ENCODE measurements at regions not wholly inside any gene's neighbourhood (a gene's known extent, or its start where the extent isn't known, plus 50 kb on each side); places are given as distances from the start of the nearest gene placed in this dataset.

DNA sequence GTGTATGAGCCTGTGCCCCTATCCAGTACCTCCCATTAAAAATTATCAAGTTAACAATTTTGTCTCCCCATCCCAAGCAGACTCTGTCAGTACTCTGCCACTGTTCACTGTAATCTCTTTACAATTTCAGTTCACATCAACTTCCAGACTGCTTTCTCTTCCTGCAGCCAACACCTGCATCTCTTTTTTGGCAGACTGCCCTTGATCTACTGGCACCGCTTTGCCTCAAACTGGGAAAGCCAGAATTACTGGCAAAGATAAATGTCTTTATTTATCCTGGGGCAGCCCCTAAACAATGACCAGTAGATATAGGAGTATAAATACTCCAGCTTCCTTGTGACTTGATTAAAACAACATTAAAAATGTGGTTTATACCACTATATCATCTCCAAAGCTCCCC lies 494.1 kb downstream of the ZNF385D start:
- no peaks in the 10 kb centered on the region for H3K4me1 ChIP-seq (ENCODE audit: control insufficient read depth in 1 of 2, insufficient read depth in 2 of 2, low read length in 2 of 2)
- no peak overlapping the region for H2BK120ac ChIP-seq (ENCODE audit: insufficient read depth, low read length, poor library complexity)
- no peak overlapping the region for H3K4me3 ChIP-seq (ENCODE audit: low read depth, low read length)
- no CpG with 5 or more reads among the region's 1 CpG for WGBS (ENCODE audit: extremely low coverage, insufficient coverage, insufficient read length)
- no peak overlapping the region for H3K4me2 ChIP-seq (ENCODE audit: low read length)
- no peaks in the 10 kb centered on the region for H3K79me2 ChIP-seq (ENCODE audit: control insufficient read depth, insufficient read depth, low read length, poor library complexity)
- no peak for DNase-seq
- no peak overlapping the region for H3K23ac ChIP-seq (ENCODE audit: low read length)
- no peak overlapping the region for H3K27ac ChIP-seq (ENCODE audit: low read depth, low read length)
- H3K9ac ChIP-seq (ENCODE audit: low read length), result no peak overlapping the region
- no peak overlapping the region for H2AFZ ChIP-seq (ENCODE audit: insufficient read depth, low read length, poor library complexity)
- no peak overlapping the region for H2BK5ac ChIP-seq (ENCODE audit: low read depth, low read length, poor library complexity)
- no peak overlapping the region for H3K18ac ChIP-seq (ENCODE audit: low read length)
- no peaks in the 10 kb centered on the region for H3K9me3 ChIP-seq (ENCODE audit: insufficient read depth, low read depth, low read length)
- H3K27me3 ChIP-seq (ENCODE audit: insufficient read depth, low read length), result no peaks in the 10 kb centered on the region
- H2BK12ac ChIP-seq (ENCODE audit: low read length), result no peak overlapping the region
- no peak overlapping the region for H4K12ac ChIP-seq (ENCODE audit: low read depth, low read length)
- H3K4ac ChIP-seq (ENCODE audit: low read depth, low read length), result no peak overlapping the region
- H4K8ac ChIP-seq (ENCODE audit: low read depth, low read length), result no peak overlapping the region
- no peaks in the 10 kb centered on the region for H3K79me1 ChIP-seq (ENCODE audit: low read length)
- H3K14ac ChIP-seq (ENCODE audit: low read length), result no peak overlapping the region
- no peak overlapping the region for H2AK5ac ChIP-seq (ENCODE audit: low read length)
- no peaks in the 10 kb centered on the region for H3K36me3 ChIP-seq (ENCODE audit: control insufficient read depth in 1 of 2, insufficient read depth in 2 of 2, low read length in 2 of 2)
- H4K91ac ChIP-seq (ENCODE audit: low read depth, low read length), result no peak overlapping the region

DNA sequence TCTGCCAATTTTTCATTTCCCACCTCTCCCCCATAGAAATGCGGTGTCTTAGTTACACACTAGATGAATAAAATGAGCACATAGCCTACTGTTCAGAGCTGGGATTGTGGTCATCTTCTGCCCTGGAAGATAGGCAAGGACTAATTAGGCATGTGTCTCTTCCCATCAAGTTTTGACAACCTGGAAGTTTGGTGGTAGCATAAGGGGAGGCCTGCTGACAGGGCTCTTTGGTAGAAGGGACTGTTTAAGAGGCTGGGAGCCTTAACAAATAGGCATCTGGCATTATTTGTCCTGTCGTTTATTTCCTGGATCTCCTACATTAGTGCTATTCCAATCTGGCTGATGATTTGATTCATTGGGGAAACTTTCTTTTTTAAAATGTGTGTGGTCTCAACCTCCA lies 512.3 kb downstream of the ZNF385D start:
- no CpG with 5 or more reads among the region's 2 CpGs for WGBS (ENCODE audit: extremely low coverage, insufficient coverage, insufficient read length)
- Histone ChIP-seq H4K8ac (ENCODE audit: low read depth, low read length) (no peak overlapping the region), H2AFZ (ENCODE audit: insufficient read depth, low read length, poor library complexity) (no peak overlapping the region), H3K18ac (ENCODE audit: low read length) (no peak overlapping the region), H2BK5ac (ENCODE audit: low read depth, low read length, poor library complexity) (no peak overlapping the region), H4K12ac (ENCODE audit: low read depth, low read length) (no peak overlapping the region), H3K4me3 (ENCODE audit: low read depth, low read length) (no peak overlapping the region), H3K79me2 (ENCODE audit: control insufficient read depth, insufficient read depth, low read length, poor library complexity) (no peaks in the 10 kb centered on the region), H3K36me3 (ENCODE audit: control insufficient read depth in 1 of 2, insufficient read depth in 2 of 2, low read length in 2 of 2) (no peaks in the 10 kb centered on the region), H3K4ac (ENCODE audit: low read depth, low read length) (no peak overlapping the region), H3K14ac (ENCODE audit: low read length) (no peak overlapping the region), H3K4me1 (ENCODE audit: control insufficient read depth in 1 of 2, insufficient read depth in 2 of 2, low read length in 2 of 2) (no peaks in the 10 kb centered on the region), H3K27ac (ENCODE audit: low read depth, low read length) (no peak overlapping the region), H2AK5ac (ENCODE audit: low read length) (no peak overlapping the region), H2BK12ac (ENCODE audit: low read length) (no peak overlapping the region), H3K9me3 (ENCODE audit: insufficient read depth, low read depth, low read length) (no peaks in the 10 kb centered on the region), H4K91ac (ENCODE audit: low read depth, low read length) (no peak overlapping the region), H3K4me2 (ENCODE audit: low read length) (no peak overlapping the region), H3K27me3 (ENCODE audit: insufficient read depth, low read length) (no peaks in the 10 kb centered on the region), H3K23ac (ENCODE audit: low read length) (no peak overlapping the region), H2BK120ac (ENCODE audit: insufficient read depth, low read length, poor library complexity) (no peak overlapping the region), H3K79me1 (ENCODE audit: low read length) (no peaks in the 10 kb centered on the region), H3K9ac (ENCODE audit: low read length) (no peak overlapping the region)
- no peak for DNase-seq

DNA sequence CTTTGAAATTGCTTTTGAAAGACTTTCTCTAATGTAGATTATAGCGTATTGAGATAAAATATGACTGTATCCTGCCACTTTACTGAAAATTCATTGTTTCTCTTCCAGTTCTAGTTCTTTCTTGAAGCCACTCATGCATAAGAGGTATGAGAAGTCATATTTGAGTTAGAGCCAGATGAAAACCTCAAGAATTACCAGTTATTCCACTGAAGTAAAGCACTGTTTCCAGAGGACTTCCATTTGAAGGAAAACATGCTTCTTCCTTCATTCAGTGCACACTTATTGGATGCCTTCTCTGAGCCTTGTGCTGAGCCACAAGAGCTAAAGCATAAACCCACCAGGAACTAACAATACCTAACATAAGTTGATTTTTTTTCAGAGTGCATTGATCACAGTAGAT lies 513.4 kb downstream of the ZNF385D start:
- H3K18ac ChIP-seq (ENCODE audit: low read length), result no peak overlapping the region
- H3K23ac ChIP-seq (ENCODE audit: low read length), result no peak overlapping the region
- H2AFZ ChIP-seq (ENCODE audit: insufficient read depth, low read length, poor library complexity), result no peak overlapping the region
- H3K9me3 ChIP-seq (ENCODE audit: insufficient read depth, low read depth, low read length), result no peaks in the 10 kb centered on the region
- H3K4me2 ChIP-seq (ENCODE audit: low read length), result no peak overlapping the region
- no peaks in the 10 kb centered on the region for H3K79me2 ChIP-seq (ENCODE audit: control insufficient read depth, insufficient read depth, low read length, poor library complexity)
- no peaks in the 10 kb centered on the region for H3K27me3 ChIP-seq (ENCODE audit: insufficient read depth, low read length)
- H3K14ac ChIP-seq (ENCODE audit: low read length), result no peak overlapping the region
- no peak for DNase-seq
- no peak overlapping the region for H3K4ac ChIP-seq (ENCODE audit: low read depth, low read length)
- H2BK5ac ChIP-seq (ENCODE audit: low read depth, low read length, poor library complexity), result no peak overlapping the region
- H3K27ac ChIP-seq (ENCODE audit: low read depth, low read length), result no peak overlapping the region
- H4K8ac ChIP-seq (ENCODE audit: low read depth, low read length), result no peak overlapping the region
- no peak overlapping the region for H4K12ac ChIP-seq (ENCODE audit: low read depth, low read length)
- no peak overlapping the region for H2BK12ac ChIP-seq (ENCODE audit: low read length)
- no peaks in the 10 kb centered on the region for H3K4me1 ChIP-seq (ENCODE audit: control insufficient read depth in 1 of 2, insufficient read depth in 2 of 2, low read length in 2 of 2)
- WGBS (ENCODE audit: extremely low coverage, insufficient coverage, insufficient read length), result no CpG with 5 or more reads among the region's 1 CpG
- H3K9ac ChIP-seq (ENCODE audit: low read length), result no peak overlapping the region
- H4K91ac ChIP-seq (ENCODE audit: low read depth, low read length), result no peak overlapping the region
- no peak overlapping the region for H2BK120ac ChIP-seq (ENCODE audit: insufficient read depth, low read length, poor library complexity)
- H3K4me3 ChIP-seq (ENCODE audit: low read depth, low read length), result no peak overlapping the region
- no peaks in the 10 kb centered on the region for H3K36me3 ChIP-seq (ENCODE audit: control insufficient read depth in 1 of 2, insufficient read depth in 2 of 2, low read length in 2 of 2)
- no peaks in the 10 kb centered on the region for H3K79me1 ChIP-seq (ENCODE audit: low read length)
- no peak overlapping the region for H2AK5ac ChIP-seq (ENCODE audit: low read length)

DNA sequence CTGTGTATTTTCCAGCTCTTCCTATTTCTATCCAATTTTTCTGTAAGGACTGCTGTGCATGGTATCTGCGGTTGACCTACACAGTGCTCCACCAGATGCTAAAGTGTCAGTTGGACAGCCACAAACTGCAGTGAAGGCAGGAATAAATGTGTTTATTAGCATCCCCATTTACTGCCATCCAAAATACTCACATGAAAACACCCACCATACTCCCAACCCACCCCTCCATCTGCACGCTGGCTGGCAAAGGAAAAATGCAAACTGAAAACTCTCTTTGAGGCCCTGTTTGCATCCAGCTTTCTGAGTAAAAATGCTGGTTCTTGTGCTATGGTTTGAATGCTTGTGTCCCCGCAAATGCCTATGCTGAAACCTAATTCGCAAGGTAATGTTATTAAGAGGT lies 515.5 kb downstream of the ZNF385D start:
- Histone ChIP-seq H2AK5ac (ENCODE audit: low read length) (no peak overlapping the region), H3K23ac (ENCODE audit: low read length) (no peak overlapping the region), H4K91ac (ENCODE audit: low read depth, low read length) (no peak overlapping the region), H3K4me3 (ENCODE audit: low read depth, low read length) (no peak overlapping the region), H2BK120ac (ENCODE audit: insufficient read depth, low read length, poor library complexity) (no peak overlapping the region), H3K4me2 (ENCODE audit: low read length) (no peak overlapping the region), H3K14ac (ENCODE audit: low read length) (no peak overlapping the region), H3K27me3 (ENCODE audit: insufficient read depth, low read length) (no peaks in the 10 kb centered on the region), H3K9ac (ENCODE audit: low read length) (no peak overlapping the region), H3K18ac (ENCODE audit: low read length) (no peak overlapping the region), H4K12ac (ENCODE audit: low read depth, low read length) (no peak overlapping the region), H3K27ac (ENCODE audit: low read depth, low read length) (no peak overlapping the region), H3K4ac (ENCODE audit: low read depth, low read length) (no peak overlapping the region), H2AFZ (ENCODE audit: insufficient read depth, low read length, poor library complexity) (no peak overlapping the region), H3K4me1 (ENCODE audit: control insufficient read depth in 1 of 2, insufficient read depth in 2 of 2, low read length in 2 of 2) (no peaks in the 10 kb centered on the region), H3K79me1 (ENCODE audit: low read length) (no peaks in the 10 kb centered on the region), H4K8ac (ENCODE audit: low read depth, low read length) (no peak overlapping the region), H3K79me2 (ENCODE audit: control insufficient read depth, insufficient read depth, low read length, poor library complexity) (no peaks in the 10 kb centered on the region), H3K36me3 (ENCODE audit: control insufficient read depth in 1 of 2, insufficient read depth in 2 of 2, low read length in 2 of 2) (no peaks in the 10 kb centered on the region), H2BK5ac (ENCODE audit: low read depth, low read length, poor library complexity) (no peak overlapping the region), H3K9me3 (ENCODE audit: insufficient read depth, low read depth, low read length) (no peaks in the 10 kb centered on the region), H2BK12ac (ENCODE audit: low read length) (no peak overlapping the region)
- no CpG with 5 or more reads among the region's 4 CpGs for WGBS (ENCODE audit: extremely low coverage, insufficient coverage, insufficient read length)
- no peak for DNase-seq

Measured in trophoblast cell (in vitro differentiated cells and primary cell).